ENCODE measurements at regions not wholly inside any gene's neighbourhood (a gene's known extent, or its start where the extent isn't known, plus 50 kb on each side); places are given as distances from the start of the nearest gene placed in this dataset.

- TF ChIP-seq PRDM15 (CRISPR knock-in tag; IDR thresholded peaks at IDR 0.05) (no peak), FOXJ3 (CRISPR knock-in tag; IDR thresholded peaks at IDR 0.05; ENCODE audit: borderline replicate concordance) (no peak), OVOL2 (CRISPR knock-in tag; IDR thresholded peaks at IDR 0.05; ENCODE audit: borderline replicate concordance) (no peak), NR3C1 (CRISPR knock-in tag; conservative IDR thresholded peaks at IDR 0.05; ENCODE audit: low read depth) (no peak), RORB (CRISPR knock-in tag; IDR thresholded peaks at IDR 0.05) (no peak), CTCF (IDR thresholded peaks at IDR 0.05) (no peak), CREB1 (CRISPR knock-in tag; IDR thresholded peaks at IDR 0.05) (no peak)
Observed at GRCh38 chr12:112671564-112671963, 120.0 kb upstream of the RPH3A start (continued).

- ChIA-PET CTCF (interaction anchor here (0.6 kb wide), 1 partner anchor 149 kb away, joined by 3 read pairs; no protein-coding TSS in a partner anchor), POLR2A (no interaction called here)
- Mint-ChIP-seq H3K9me3 (no peaks in the 10 kb centered on the region), H3K4me3 (no peak overlapping the region), H3K4me1 (peaks cover 12% of the 10 kb centered on the region), H3K36me3 (no peaks in the 10 kb centered on the region), H3K27me3 (ENCODE audit: low read depth) (peaks cover 4% of the 10 kb centered on the region), H3K27ac (no peak overlapping the region)
- DNase-seq (ENCODE audit: low spot score) (no peak), ATAC-seq (no peak)
- TF ChIP-seq GABPB1 (CRISPR knock-in tag; IDR thresholded peaks at IDR 0.05) (no peak), TP53 (CRISPR knock-in tag; IDR thresholded peaks at IDR 0.05) (no peak), ZNF121 (CRISPR knock-in tag; IDR thresholded peaks at IDR 0.05) (no peak), TEAD1 (CRISPR knock-in tag; IDR thresholded peaks at IDR 0.05) (no peak), SMAD4 (CRISPR knock-in tag; IDR thresholded peaks at IDR 0.05) (no peak), ZNF396 (CRISPR knock-in tag; IDR thresholded peaks at IDR 0.05; ENCODE audit: borderline replicate concordance) (no peak), AR (CRISPR knock-in tag; IDR thresholded peaks at IDR 0.05) (no peak), PREB (CRISPR knock-in tag; IDR thresholded peaks at IDR 0.05; ENCODE audit: borderline replicate concordance) (no peak), STAT6 (CRISPR knock-in tag; conservative IDR thresholded peaks at IDR 0.05; ENCODE audit: low read depth) (no peak), ZNF138 (CRISPR knock-in tag; conservative IDR thresholded peaks at IDR 0.05) (no peak), ZNF232 (CRISPR knock-in tag; IDR thresholded peaks at IDR 0.05) (no peak), ELF4 (CRISPR knock-in tag; IDR thresholded peaks at IDR 0.05; ENCODE audit: low read depth) (no peak), E2F1 (CRISPR knock-in tag; IDR thresholded peaks at IDR 0.05) (no peak), SOX15 (CRISPR knock-in tag; IDR thresholded peaks at IDR 0.05) (no peak), HMGXB4 (CRISPR knock-in tag; IDR thresholded peaks at IDR 0.05) (no peak), FOXP1 (CRISPR knock-in tag; IDR thresholded peaks at IDR 0.05; ENCODE audit: borderline replicate concordance) (no peak)
Observed at GRCh38 chr12:112674539-112674938, 117.0 kb upstream of the RPH3A start.
